NB4 (cell line): ENCODE measurements at regions not wholly inside any gene's neighbourhood (a gene's known extent, or its start where the extent isn't known, plus 50 kb on each side); places are given as distances from the start of the nearest gene placed in this dataset.

Source experiments
- CTCF ChIP-seq: IDR thresholded peaks from one replicate; pipeline ENCODE4 v1.5.1; 2012; ENCODE audit warnings: low read depth, low read length
- MYC ChIP-seq: IDR thresholded peaks from 2 replicates; pipeline ENCODE4 v1.6.1; 2011; ENCODE audit warnings: low read depth, low read length
- POLR2A ChIP-seq: IDR thresholded peaks from 2 replicates; pipeline ENCODE4 v1.6.1; 2011; ENCODE audit warnings: mild to moderate bottlenecking; ENCODE audit not compliant: insufficient read length; ENCODE audit errors: extremely low read depth

- TF ChIP-seq POLR2A (no peak), CTCF (no peak), MYC (no peak)
Observed at GRCh38 chr11:120021391-120021953, 116.4 kb downstream of the TRIM29 start.
